Spleen (tissue), 7 donors: ENCODE measurements at regions not wholly inside any gene's neighbourhood (a gene's known extent, or its start where the extent isn't known, plus 50 kb on each side); places are given as distances from the start of the nearest gene placed in this dataset.

ENCODE experiments used
- CTCF ChIP-seq, 11 experiments: fragments of 200-600 bp in 7 of 11; fragments of 450-650 bp in 4 of 11; sonication (generic) in 4 of 11; IDR thresholded peaks in 8 of 11; conservative IDR thresholded peaks in 3 of 11; 1 replicate in 7 of 11; 2 replicates in 4 of 11; pipeline versions ENCODE4 v1.4.0 to v1.8.0; 2016 to 2021; ENCODE audit warnings: antibody characterized with exemption in 11 of 11, inconsistent platforms in 4 of 11, mild to moderate bottlenecking in 1 of 11
- POLR2A ChIP-seq, 3 donors: fragments of 450-650 bp; IDR thresholded peaks; one replicate each; pipeline ENCODE4 v1.5.1; 2017; ENCODE audit warnings: antibody characterized with exemption in 3 of 3, mild to moderate bottlenecking in 1 of 3
- donor health status: DM: no; HTN: no; CAD: no; lungs with moderate emphysema.
- donor health status: DM: no; HTN: no; CAD: no.
- donor health status: DM: no; HTN: no; CAD: no.

GRCh38 chr14:49408187-49408933 lies 177.8 kb downstream of the RPS29 start:
- TF ChIP-seq CTCF (IDR thresholded peaks at IDR 0.05 in 8 of 11, conservative IDR thresholded peaks at IDR 0.05 in 3 of 11) (no peak), POLR2A (IDR thresholded peaks at IDR 0.05) (no peak)
